ENCODE measurements at regions not wholly inside any gene's neighbourhood (a gene's known extent, or its start where the extent isn't known, plus 50 kb on each side); places are given as distances from the start of the nearest gene placed in this dataset.

GRCh38 chr16:79307214-79307613, 293.3 kb downstream of the MAF start:
- H3K14ac ChIP-seq (ENCODE audit: low read length in 2 of 2): no peak overlapping the region
- H3K4me1 ChIP-seq (ENCODE audit: control insufficient read depth, insufficient read depth, low read depth, low read length): no peaks in the 10 kb centered on the region
- no peak overlapping the region for H2BK12ac ChIP-seq (ENCODE audit: low read length in 2 of 2)
- no peak overlapping the region for H3K4me3 ChIP-seq (ENCODE audit: insufficient read depth in 1 of 2, low read depth in 1 of 2, low read length in 2 of 2)
- H3K18ac ChIP-seq (ENCODE audit: low read depth in 1 of 2, low read length in 2 of 2): no peak overlapping the region
- H2AFZ ChIP-seq (ENCODE audit: low read depth, low read length): no peak overlapping the region
- no peak overlapping the region for H2BK15ac ChIP-seq (ENCODE audit: low read depth, poor library complexity, severe bottlenecking)
- WGBS: 80% methylated on average over 7 of the region's 10 CpGs
- no peak overlapping the region for H3K27ac ChIP-seq (ENCODE audit: low read length, poor library complexity, severe bottlenecking)
- H3K4ac ChIP-seq (ENCODE audit: low read depth in 1 of 2, low read length in 2 of 2): no peak overlapping the region
- H2AK5ac ChIP-seq (ENCODE audit: low read length, severe bottlenecking): no peak overlapping the region
- no peak overlapping the region for H3K9ac ChIP-seq (ENCODE audit: low read length)
- no peak overlapping the region for H3K23ac ChIP-seq (ENCODE audit: low read length in 2 of 2)
- H3K9me3 ChIP-seq (ENCODE audit: control insufficient read depth, low read length): no peaks in the 10 kb centered on the region
- H3K36me3 ChIP-seq (ENCODE audit: control insufficient read depth in 1 of 2, insufficient read depth in 2 of 2, low read depth in 1 of 2, low read length in 2 of 2): no peaks in the 10 kb centered on the region
- no peak overlapping the region for H4K8ac ChIP-seq (ENCODE audit: low read length)
- no peak overlapping the region for H3K4me2 ChIP-seq (ENCODE audit: low read length, poor library complexity, severe bottlenecking)
- H4K91ac ChIP-seq (ENCODE audit: low read length): no peak overlapping the region
- H2BK120ac ChIP-seq (ENCODE audit: low read depth, low read length): no peak overlapping the region
- no peak overlapping the region for H2BK5ac ChIP-seq (ENCODE audit: low read depth, low read length, poor library complexity, severe bottlenecking)
- DNase-seq: no peak
- H3K27me3 ChIP-seq (ENCODE audit: control insufficient read depth in 1 of 2, insufficient read depth in 1 of 2, low read length in 2 of 2): peaks cover 3 to 8% of the 10 kb centered on the region in 2 experiments
- H3K79me1 ChIP-seq (replicated peaks; ENCODE audit: low read length, poor library complexity, severe bottlenecking): no peaks in the 10 kb centered on the region

GRCh38 chr16:79305074-79305473, 295.5 kb downstream of the MAF start:
- H2BK15ac ChIP-seq (ENCODE audit: low read depth, poor library complexity, severe bottlenecking): no peak overlapping the region
- H3K79me1 ChIP-seq (replicated peaks; ENCODE audit: low read length, poor library complexity, severe bottlenecking): no peaks in the 10 kb centered on the region
- H3K27ac ChIP-seq (ENCODE audit: low read length, poor library complexity, severe bottlenecking): no peak overlapping the region
- H3K9ac ChIP-seq (ENCODE audit: low read length): no peak overlapping the region
- 87% methylated on average over 10 of the region's 10 CpGs for WGBS
- no peak overlapping the region for H3K4me2 ChIP-seq (ENCODE audit: low read length, poor library complexity, severe bottlenecking)
- no peak overlapping the region for H4K8ac ChIP-seq (ENCODE audit: low read length)
- no peaks in the 10 kb centered on the region for H3K36me3 ChIP-seq (ENCODE audit: control insufficient read depth in 1 of 2, insufficient read depth in 2 of 2, low read depth in 1 of 2, low read length in 2 of 2)
- H2BK5ac ChIP-seq (ENCODE audit: low read depth, low read length, poor library complexity, severe bottlenecking): no peak overlapping the region
- H3K14ac ChIP-seq (ENCODE audit: low read length in 2 of 2): no peak overlapping the region
- H3K18ac ChIP-seq (ENCODE audit: low read depth in 1 of 2, low read length in 2 of 2): no peak overlapping the region
- H3K23ac ChIP-seq (ENCODE audit: low read length in 2 of 2): no peak overlapping the region
- H3K4me3 ChIP-seq (ENCODE audit: insufficient read depth in 1 of 2, low read depth in 1 of 2, low read length in 2 of 2): no peak overlapping the region
- no peak overlapping the region for H4K91ac ChIP-seq (ENCODE audit: low read length)
- no peak for DNase-seq
- no peak overlapping the region for H3K4ac ChIP-seq (ENCODE audit: low read depth in 1 of 2, low read length in 2 of 2)
- H2BK120ac ChIP-seq (ENCODE audit: low read depth, low read length): no peak overlapping the region
- H3K27me3 ChIP-seq (ENCODE audit: control insufficient read depth in 1 of 2, insufficient read depth in 1 of 2, low read length in 2 of 2): peaks cover 0 to under 1% of the 10 kb centered on the region in 2 experiments
- no peaks in the 10 kb centered on the region for H3K9me3 ChIP-seq (ENCODE audit: control insufficient read depth, low read length)
- no peak overlapping the region for H2AFZ ChIP-seq (ENCODE audit: low read depth, low read length)
- H3K4me1 ChIP-seq (ENCODE audit: control insufficient read depth, insufficient read depth, low read depth, low read length): no peaks in the 10 kb centered on the region
- no peak overlapping the region for H2BK12ac ChIP-seq (ENCODE audit: low read length in 2 of 2)
- H2AK5ac ChIP-seq (ENCODE audit: low read length, severe bottlenecking): no peak overlapping the region

GRCh38 chr16:79303959-79304387, 296.6 kb downstream of the MAF start:
- no peak overlapping the region for H3K23ac ChIP-seq (ENCODE audit: low read length in 2 of 2)
- H2BK5ac ChIP-seq (ENCODE audit: low read depth, low read length, poor library complexity, severe bottlenecking): no peak overlapping the region
- H2AFZ ChIP-seq (ENCODE audit: low read depth, low read length): no peak overlapping the region
- H2BK120ac ChIP-seq (ENCODE audit: low read depth, low read length): no peak overlapping the region
- no peaks in the 10 kb centered on the region for H3K4me1 ChIP-seq (ENCODE audit: control insufficient read depth, insufficient read depth, low read depth, low read length)
- H3K4ac ChIP-seq (ENCODE audit: low read depth in 1 of 2, low read length in 2 of 2): no peak overlapping the region
- H3K4me3 ChIP-seq (ENCODE audit: insufficient read depth in 1 of 2, low read depth in 1 of 2, low read length in 2 of 2): no peak overlapping the region
- H3K79me1 ChIP-seq (replicated peaks; ENCODE audit: low read length, poor library complexity, severe bottlenecking): no peaks in the 10 kb centered on the region
- H2BK15ac ChIP-seq (ENCODE audit: low read depth, poor library complexity, severe bottlenecking): no peak overlapping the region
- no peak overlapping the region for H2AK5ac ChIP-seq (ENCODE audit: low read length, severe bottlenecking)
- H3K27ac ChIP-seq (ENCODE audit: low read length, poor library complexity, severe bottlenecking): no peak overlapping the region
- H3K27me3 ChIP-seq (ENCODE audit: control insufficient read depth in 1 of 2, insufficient read depth in 1 of 2, low read length in 2 of 2): no peaks in the 10 kb centered on the region
- no peak overlapping the region for H2BK12ac ChIP-seq (ENCODE audit: low read length in 2 of 2)
- H3K36me3 ChIP-seq (ENCODE audit: control insufficient read depth in 1 of 2, insufficient read depth in 2 of 2, low read depth in 1 of 2, low read length in 2 of 2): no peaks in the 10 kb centered on the region
- no peaks in the 10 kb centered on the region for H3K9me3 ChIP-seq (ENCODE audit: control insufficient read depth, low read length)
- no peak overlapping the region for H3K4me2 ChIP-seq (ENCODE audit: low read length, poor library complexity, severe bottlenecking)
- H4K91ac ChIP-seq (ENCODE audit: low read length): no peak overlapping the region
- no peak overlapping the region for H3K14ac ChIP-seq (ENCODE audit: low read length in 2 of 2)
- DNase-seq: no peak
- WGBS: 72% methylated on average over 7 of the region's 8 CpGs
- no peak overlapping the region for H3K9ac ChIP-seq (ENCODE audit: low read length)
- H4K8ac ChIP-seq (ENCODE audit: low read length): no peak overlapping the region
- H3K18ac ChIP-seq (ENCODE audit: low read depth in 1 of 2, low read length in 2 of 2): no peak overlapping the region

- Histone ChIP-seq H3K14ac (ENCODE audit: low read length in 2 of 2) (no peak overlapping the region), H3K9ac (ENCODE audit: low read length) (no peak overlapping the region), H2AK5ac (ENCODE audit: low read length, severe bottlenecking) (no peak overlapping the region), H4K91ac (ENCODE audit: low read length) (no peak overlapping the region), H2BK15ac (ENCODE audit: low read depth, poor library complexity, severe bottlenecking) (no peak overlapping the region), H3K4me2 (ENCODE audit: low read length, poor library complexity, severe bottlenecking) (no peak overlapping the region), H3K79me1 (replicated peaks; ENCODE audit: low read length, poor library complexity, severe bottlenecking) (no peaks in the 10 kb centered on the region), H3K23ac (ENCODE audit: low read length in 2 of 2) (no peak overlapping the region), H2BK120ac (ENCODE audit: low read depth, low read length) (no peak overlapping the region), H3K36me3 (ENCODE audit: control insufficient read depth in 1 of 2, insufficient read depth in 2 of 2, low read depth in 1 of 2, low read length in 2 of 2) (no peaks in the 10 kb centered on the region), H3K4me1 (ENCODE audit: control insufficient read depth, insufficient read depth, low read depth, low read length) (no peaks in the 10 kb centered on the region), H3K27me3 (ENCODE audit: control insufficient read depth in 1 of 2, insufficient read depth in 1 of 2, low read length in 2 of 2) (no peaks in the 10 kb centered on the region), H2BK5ac (ENCODE audit: low read depth, low read length, poor library complexity, severe bottlenecking) (no peak overlapping the region), H3K4me3 (ENCODE audit: insufficient read depth in 1 of 2, low read depth in 1 of 2, low read length in 2 of 2) (no peak overlapping the region), H3K9me3 (ENCODE audit: control insufficient read depth, low read length) (no peaks in the 10 kb centered on the region), H3K27ac (ENCODE audit: low read length, poor library complexity, severe bottlenecking) (no peak overlapping the region), H3K4ac (ENCODE audit: low read depth in 1 of 2, low read length in 2 of 2) (no peak overlapping the region), H2AFZ (ENCODE audit: low read depth, low read length) (no peak overlapping the region), H2BK12ac (ENCODE audit: low read length in 2 of 2) (no peak overlapping the region), H4K8ac (ENCODE audit: low read length) (no peak overlapping the region), H3K18ac (ENCODE audit: low read depth in 1 of 2, low read length in 2 of 2) (no peak overlapping the region)
- no peak for DNase-seq
- WGBS: 68% methylated on average over 3 of the region's 3 CpGs
Measured at GRCh38 chr16:79303206-79303605, 297.3 kb downstream of the MAF start.
